Esophagus muscularis mucosa (tissue), 4 donors: ENCODE measurements at regions not wholly inside any gene's neighbourhood (a gene's known extent, or its start where the extent isn't known, plus 50 kb on each side); places are given as distances from the start of the nearest gene placed in this dataset.

Source experiments
- DNase-seq: peaks from one replicate; pipeline ENCODE4 v3.0.0-alpha.2; 2017; ENCODE audit errors: extremely low spot score
- H3K27ac ChIP-seq, 4 donors: fragments of 200-600 bp; sonication (generic); replicated peaks in 1 of 4; 1 replicate in 3 of 4; 2 replicates in 1 of 4; pipeline ENCODE4 v1.5.1; 2016 to 2019; ENCODE audit warnings: mild to moderate bottlenecking in 1 of 4
- H3K27me3 ChIP-seq, 4 donors: fragments of 200-600 bp; sonication (generic); one replicate each; pipeline versions ENCODE4 v1.5.1 to v1.6.0; 2016 to 2019
- H3K36me3 ChIP-seq, 4 donors: fragments of 200-600 bp; sonication (generic); one replicate each; pipeline ENCODE4 v1.5.1; 2016 to 2019
- H3K4me1 ChIP-seq, 4 donors: fragments of 200-600 bp; sonication (generic); one replicate each; pipeline ENCODE4 v1.5.1; 2016 to 2019
- H3K4me3 ChIP-seq, 4 donors: fragments of 200-600 bp; sonication (generic); 1 replicate in 2 of 4; 2 replicates in 2 of 4; pipeline ENCODE4 v1.5.1; 2016 to 2019; ENCODE audit warnings: mild to moderate bottlenecking in 4 of 4, moderate library complexity in 1 of 4
- H3K9me3 ChIP-seq, 4 donors: fragments of 200-600 bp; sonication (generic); 1 replicate in 3 of 4; 2 replicates in 1 of 4; pipeline ENCODE4 v1.5.1; 2016 to 2019
- CTCF ChIP-seq, 3 experiments: fragments of 200-600 bp in 2 of 3; fragments of 450-650 bp in 1 of 3; sonication (generic) in 2 of 3; IDR thresholded peaks; one replicate each; pipeline ENCODE4 v1.5.1; 2017 to 2019; ENCODE audit warnings: antibody characterized with exemption in 3 of 3, mild to moderate bottlenecking in 2 of 3, moderate library complexity in 1 of 3
- EP300 ChIP-seq: sonication (generic); formaldehyde crosslinking; IDR thresholded peaks from one replicate; pipeline ENCODE4 v1.6.1; 2017; ENCODE audit warnings: antibody characterized with exemption
- POLR2A ChIP-seq: fragments of 450-650 bp; IDR thresholded peaks from one replicate; pipeline ENCODE4 v1.6.1; 2017; ENCODE audit warnings: antibody characterized with exemption, moderate library complexity, mild to moderate bottlenecking, low read depth
- POLR2AphosphoS5 ChIP-seq, 2 donors: sonication (generic); formaldehyde crosslinking; IDR thresholded peaks; one replicate each; pipeline ENCODE4 v1.6.1; 2017; ENCODE audit warnings: antibody characterized with exemption in 2 of 2
- WGBS: methylation state at CpG from one replicate; pipeline ENCODE4 v1.1.5; 2018; 5-methylcytosine and 5-hydroxymethylcytosine counted together
- intact Hi-C: fragments of 100-400 bp; cut with DNase I; formaldehyde crosslinking; loops from one replicate; pipeline ENCODE4 v1.15.1; 2023

- no peak for DNase-seq
- 93% methylated on average over 3 of the region's 9 CpGs for WGBS
- Histone ChIP-seq H3K9me3 (no peaks in the 10 kb centered on the region), H3K4me1 (peaks cover 0 to 6% (median 2%) of the 10 kb centered on the region in 4 donors), H3K4me3 (no peak overlapping the region), H3K27me3 (peaks cover 0 to 60% (median 0%) of the 10 kb centered on the region in 4 donors), H3K36me3 (no peaks in the 10 kb centered on the region), H3K27ac (no peak overlapping the region)
- intact Hi-C loops, result no loop called here
- TF ChIP-seq EP300 (no peak), CTCF (IDR thresholded peaks at IDR 0.05) (no peak), POLR2AphosphoS5 (IDR thresholded peaks at IDR 0.05) (no peak), POLR2A (no peak)
Measured at GRCh38 chr2:120679526-120679925, 56.1 kb upstream of the GLI2 start.

- 54% methylated on average over 5 of the region's 18 CpGs for WGBS
- peaks cover 0 to 8% (median 2%) of the 10 kb centered on the region in 4 donors for H3K4me1 ChIP-seq
- peak; percentile 55 to 77 (median 59) for TF ChIP-seq CTCF (IDR thresholded peaks at IDR 0.05)
- no peak for TF ChIP-seq POLR2A
- no peak for TF ChIP-seq EP300
- no peak for TF ChIP-seq POLR2AphosphoS5 (IDR thresholded peaks at IDR 0.05)
- no peaks in the 10 kb centered on the region for H3K36me3 ChIP-seq
- peak; percentile 95 for DNase-seq
- intact Hi-C loops, result loop anchor here (1.0 kb wide), 1 partner anchor 337 kb away; no protein-coding TSS in a partner anchor
- H3K27ac ChIP-seq, result no peak overlapping the region
- no peaks in the 10 kb centered on the region for H3K9me3 ChIP-seq
- peaks cover 0 to 56% (median 0%) of the 10 kb centered on the region in 4 donors for H3K27me3 ChIP-seq
- no peak overlapping the region for H3K4me3 ChIP-seq
Measured at GRCh38 chr2:120680136-120680761, 55.4 kb upstream of the GLI2 start.

- H3K36me3 ChIP-seq, result no peaks in the 10 kb centered on the region
- intact Hi-C loops, result no loop called here
- H3K4me1 ChIP-seq, result peaks cover 0 to 8% (median 2%) of the 10 kb centered on the region in 4 donors
- H3K27ac ChIP-seq, result no peak overlapping the region
- TF ChIP-seq POLR2A (no peak), POLR2AphosphoS5 (IDR thresholded peaks at IDR 0.05) (no peak)
- H3K9me3 ChIP-seq, result no peaks in the 10 kb centered on the region
- no peak for DNase-seq
- peaks cover 0 to 51% (median 0%) of the 10 kb centered on the region in 4 donors for H3K27me3 ChIP-seq
- H3K4me3 ChIP-seq, result no peak overlapping the region
- 57% methylated on average over 4 of the region's 4 CpGs for WGBS
Measured at GRCh38 chr2:120681181-120681580, 54.5 kb upstream of the GLI2 start.

GRCh38 chr2:120681696-120682288 is 53.9 kb upstream of the GLI2 start:
- WGBS, result 90% methylated on average over 9 of the region's 11 CpGs
- H3K4me3 ChIP-seq, result no peak overlapping the region
- DNase-seq, result no peak
- H3K4me1 ChIP-seq, result peaks cover 0 to 8% (median 2%) of the 10 kb centered on the region in 4 donors
- no peaks in the 10 kb centered on the region for H3K36me3 ChIP-seq
- peaks cover 0 to 46% (median 0%) of the 10 kb centered on the region in 4 donors for H3K27me3 ChIP-seq
- H3K27ac ChIP-seq, result no peak overlapping the region
- TF ChIP-seq CTCF (IDR thresholded peaks at IDR 0.05) (no peak), POLR2A (no peak), POLR2AphosphoS5 (IDR thresholded peaks at IDR 0.05) (no peak), EP300 (no peak)
- intact Hi-C loops, result no loop called here
- no peaks in the 10 kb centered on the region for H3K9me3 ChIP-seq

- no peaks in the 10 kb centered on the region for H3K36me3 ChIP-seq
- 90% methylated on average over 11 of the region's 12 CpGs for WGBS
Measured at GRCh38 chr2:120682654-120683053, 53.0 kb upstream of the GLI2 start.

More at GRCh38 chr2:120682654-120683053, 53.0 kb upstream of the GLI2 start:
- H3K4me3 ChIP-seq, result no peak overlapping the region
- intact Hi-C loops, result no loop called here
- no peaks in the 10 kb centered on the region for H3K9me3 ChIP-seq
- DNase-seq, result no peak
- H3K27me3 ChIP-seq, result peaks cover 0 to 41% (median 0%) of the 10 kb centered on the region in 4 donors
- no peak overlapping the region for H3K27ac ChIP-seq
- H3K4me1 ChIP-seq, result peaks cover 0 to 8% (median 2%) of the 10 kb centered on the region in 4 donors
- TF ChIP-seq POLR2AphosphoS5 (IDR thresholded peaks at IDR 0.05) (no peak), EP300 (no peak)
